Keratinocyte (primary cell): ENCODE measurements at regions not wholly inside any gene's neighbourhood (a gene's known extent, or its start where the extent isn't known, plus 50 kb on each side); places are given as distances from the start of the nearest gene placed in this dataset.

Experiments
- EZH2 ChIP-seq: IDR thresholded peaks from one replicate; pipeline ENCODE4 v1.6.1; 2012; ENCODE audit warnings: inconsistent platforms, mild to moderate bottlenecking, low read length, moderate library complexity
- TF ChIP-seq, protein P1 (sequence below), 3 experiments: IDR thresholded peaks in 1 of 3; conservative IDR thresholded peaks in 1 of 3; optimal IDR thresholded peaks in 1 of 3; 2 replicates in 2 of 3; 3 replicates in 1 of 3; pipeline versions ENCODE3 to v1.5.1; 2011; ENCODE audit warnings: low read length in 3 of 3, mild to moderate bottlenecking in 3 of 3, moderate library complexity in 2 of 3, control low read depth in 1 of 3, inconsistent platforms in 1 of 3; ENCODE audit not compliant: insufficient read depth in 2 of 3; ENCODE audit errors: extremely low read depth in 1 of 3

DNA sequence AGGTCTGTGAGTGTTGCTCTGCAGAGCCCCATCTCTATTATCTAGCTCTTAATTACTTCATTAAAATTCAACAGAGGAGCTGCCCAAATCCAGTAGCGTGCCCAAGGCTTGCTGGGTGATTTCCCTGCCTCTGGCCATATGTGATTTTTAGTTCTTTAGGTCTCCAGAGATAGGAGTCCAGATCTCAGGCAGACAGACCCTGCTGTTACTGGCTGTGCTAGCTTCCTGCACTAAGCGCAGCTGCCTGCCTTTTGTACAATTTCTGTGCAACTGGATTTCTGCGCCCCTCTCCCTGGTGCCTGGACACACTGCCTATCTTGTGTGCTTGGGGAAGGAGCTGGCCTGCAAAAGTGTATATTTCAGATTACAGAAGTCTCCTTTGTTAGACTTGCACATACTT is 136.5 kb downstream of the TDRD15 start:
- TF ChIP-seq, protein P1, sequence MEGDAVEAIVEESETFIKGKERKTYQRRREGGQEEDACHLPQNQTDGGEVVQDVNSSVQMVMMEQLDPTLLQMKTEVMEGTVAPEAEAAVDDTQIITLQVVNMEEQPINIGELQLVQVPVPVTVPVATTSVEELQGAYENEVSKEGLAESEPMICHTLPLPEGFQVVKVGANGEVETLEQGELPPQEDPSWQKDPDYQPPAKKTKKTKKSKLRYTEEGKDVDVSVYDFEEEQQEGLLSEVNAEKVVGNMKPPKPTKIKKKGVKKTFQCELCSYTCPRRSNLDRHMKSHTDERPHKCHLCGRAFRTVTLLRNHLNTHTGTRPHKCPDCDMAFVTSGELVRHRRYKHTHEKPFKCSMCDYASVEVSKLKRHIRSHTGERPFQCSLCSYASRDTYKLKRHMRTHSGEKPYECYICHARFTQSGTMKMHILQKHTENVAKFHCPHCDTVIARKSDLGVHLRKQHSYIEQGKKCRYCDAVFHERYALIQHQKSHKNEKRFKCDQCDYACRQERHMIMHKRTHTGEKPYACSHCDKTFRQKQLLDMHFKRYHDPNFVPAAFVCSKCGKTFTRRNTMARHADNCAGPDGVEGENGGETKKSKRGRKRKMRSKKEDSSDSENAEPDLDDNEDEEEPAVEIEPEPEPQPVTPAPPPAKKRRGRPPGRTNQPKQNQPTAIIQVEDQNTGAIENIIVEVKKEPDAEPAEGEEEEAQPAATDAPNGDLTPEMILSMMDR (optimal IDR thresholded peaks at IDR 0.05 in 1 of 3, IDR thresholded peaks at IDR 0.05 in 1 of 3, conservative IDR thresholded peaks at IDR 0.05 in 1 of 3; ENCODE audit: extremely low read depth in 1 of 3, insufficient read depth in 2 of 3, low read length in 3 of 3), result no peak
- no peak for TF ChIP-seq EZH2
